GM18502 (cell line): ENCODE measurements at regions not wholly inside any gene's neighbourhood (a gene's known extent, or its start where the extent isn't known, plus 50 kb on each side); places are given as distances from the start of the nearest gene placed in this dataset.

Source experiments
- ATAC-seq: cut with Tn5 transposase; IDR thresholded peaks from one replicate; pipeline ENCODE4 v1.9.1; 2021; ENCODE audit warnings: mild to moderate bottlenecking; ENCODE audit not compliant: unreplicated experiment, poor library complexity

GRCh38 chrX:79300856-79301255, 66.3 kb downstream of the ITM2A start:
- no peak for ATAC-seq

GRCh38 chrX:79290596-79290995, 76.5 kb downstream of the ITM2A start:
- no peak for ATAC-seq

GRCh38 chrX:79288733-79289132, 78.4 kb downstream of the ITM2A start:
- no peak for ATAC-seq

GRCh38 chrX:79287724-79288123, 79.4 kb downstream of the ITM2A start:
- no peak for ATAC-seq

GRCh38 chrX:79281775-79282174, 85.4 kb downstream of the ITM2A start:
- no peak for ATAC-seq

- peak; percentile 95 for ATAC-seq
Observed at GRCh38 chrX:79270401-79270800, 96.7 kb downstream of the ITM2A start.

GRCh38 chrX:79268788-79269187, 98.3 kb downstream of the ITM2A start:
- ATAC-seq: no peak

GRCh38 chrX:79266702-79267101, 100.4 kb downstream of the ITM2A start:
- ATAC-seq: no peak

GRCh38 chrX:79263550-79263949, 103.6 kb downstream of the ITM2A start:
- ATAC-seq: no peak

- peak; percentile 95 for ATAC-seq
Observed at GRCh38 chrX:79259073-79259689, 108.0 kb downstream of the ITM2A start.

- no peak for ATAC-seq
Observed at GRCh38 chrX:79243691-79244090, 99.2 kb downstream of the GPR174 start.

- ATAC-seq: no peak
Observed at GRCh38 chrX:79235899-79236298, 91.4 kb downstream of the GPR174 start.

- no peak for ATAC-seq
Observed at GRCh38 chrX:79231662-79232061, 87.2 kb downstream of the GPR174 start.
